ENCODE measurements at regions not wholly inside any gene's neighbourhood (a gene's known extent, or its start where the extent isn't known, plus 50 kb on each side); places are given as distances from the start of the nearest gene placed in this dataset.

DNA sequence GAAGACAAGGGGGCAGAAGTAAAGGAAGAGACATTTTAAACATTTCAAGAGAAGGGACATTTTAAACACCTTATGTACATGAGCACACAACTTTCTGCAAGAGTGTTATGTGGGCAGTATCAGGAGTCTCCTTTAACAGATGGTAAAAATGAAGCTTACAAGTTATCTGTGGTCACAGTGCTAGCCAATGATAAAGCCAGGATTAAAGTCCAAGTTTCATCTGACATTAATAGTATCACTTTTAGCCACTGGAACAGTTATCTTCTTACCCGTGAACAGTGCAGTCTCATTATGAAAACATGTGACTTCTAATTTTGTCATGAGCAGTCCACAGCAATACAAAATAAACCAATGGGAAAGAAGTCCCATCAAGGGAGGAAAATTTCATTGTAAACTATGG lies 627.9 kb upstream of the AGA start:
- Histone ChIP-seq H3K4me3 (replicated peaks in 1 of 3; ENCODE audit: low read depth in 2 of 3, low read length in 3 of 3) (no peak overlapping the region), H3K9me3 (replicated peaks in 1 of 2; ENCODE audit: control insufficient read depth in 1 of 2, insufficient read depth in 1 of 2, low read length in 2 of 2) (peaks cover 0 to 7% of the 10 kb centered on the region in 2 donors), H3K36me3 (replicated peaks in 1 of 2; ENCODE audit: control insufficient read depth in 1 of 2, insufficient read depth in 2 of 2, low read length in 2 of 2) (no peaks in the 10 kb centered on the region), H2AFZ (ENCODE audit: insufficient read depth, low read depth, low read length, poor library complexity, severe bottlenecking) (no peak overlapping the region), H3K27me3 (ENCODE audit: control insufficient read depth in 2 of 2, insufficient read depth in 2 of 2, low read length in 2 of 2) (no peaks in the 10 kb centered on the region), H4K20me1 (ENCODE audit: insufficient read depth, low read length) (no peaks in the 10 kb centered on the region), H3K79me2 (ENCODE audit: insufficient read depth, low read length) (no peaks in the 10 kb centered on the region), H3K4me1 (ENCODE audit: control insufficient read depth in 1 of 2, insufficient read depth in 2 of 2, low read length in 2 of 2) (no peaks in the 10 kb centered on the region), H3K9ac (ENCODE audit: insufficient read depth, low read length, poor library complexity, severe bottlenecking) (no peak overlapping the region), H3K27ac (ENCODE audit: low read depth in 1 of 2, low read length in 2 of 2) (no peak overlapping the region), H3K4me2 (replicated peaks; ENCODE audit: extremely low read depth, low read length, poor library complexity, severe bottlenecking) (no peak overlapping the region)
- no CpG with 5 or more reads among the region's 1 CpG for WGBS (ENCODE audit: insufficient coverage)
- intact Hi-C loops (cut with micrococcal nuclease), result no loop called here
- Mint-ChIP-seq H3K27ac (no peak overlapping the region), H3K4me1 (no peaks in the 10 kb centered on the region), H3K36me3 (no peaks in the 10 kb centered on the region), H3K27me3 (ENCODE audit: low read depth in 3 of 3) (no peaks in the 10 kb centered on the region), H3K9me3 (peaks cover 0 to 8% (median 0%) of the 10 kb centered on the region in 7 donors), H3K4me3 (no peak overlapping the region)
- TF ChIP-seq, protein P1, sequence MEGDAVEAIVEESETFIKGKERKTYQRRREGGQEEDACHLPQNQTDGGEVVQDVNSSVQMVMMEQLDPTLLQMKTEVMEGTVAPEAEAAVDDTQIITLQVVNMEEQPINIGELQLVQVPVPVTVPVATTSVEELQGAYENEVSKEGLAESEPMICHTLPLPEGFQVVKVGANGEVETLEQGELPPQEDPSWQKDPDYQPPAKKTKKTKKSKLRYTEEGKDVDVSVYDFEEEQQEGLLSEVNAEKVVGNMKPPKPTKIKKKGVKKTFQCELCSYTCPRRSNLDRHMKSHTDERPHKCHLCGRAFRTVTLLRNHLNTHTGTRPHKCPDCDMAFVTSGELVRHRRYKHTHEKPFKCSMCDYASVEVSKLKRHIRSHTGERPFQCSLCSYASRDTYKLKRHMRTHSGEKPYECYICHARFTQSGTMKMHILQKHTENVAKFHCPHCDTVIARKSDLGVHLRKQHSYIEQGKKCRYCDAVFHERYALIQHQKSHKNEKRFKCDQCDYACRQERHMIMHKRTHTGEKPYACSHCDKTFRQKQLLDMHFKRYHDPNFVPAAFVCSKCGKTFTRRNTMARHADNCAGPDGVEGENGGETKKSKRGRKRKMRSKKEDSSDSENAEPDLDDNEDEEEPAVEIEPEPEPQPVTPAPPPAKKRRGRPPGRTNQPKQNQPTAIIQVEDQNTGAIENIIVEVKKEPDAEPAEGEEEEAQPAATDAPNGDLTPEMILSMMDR (IDR thresholded peaks at IDR 0.05), result no peak
- DNase-seq, result no peak

DNA sequence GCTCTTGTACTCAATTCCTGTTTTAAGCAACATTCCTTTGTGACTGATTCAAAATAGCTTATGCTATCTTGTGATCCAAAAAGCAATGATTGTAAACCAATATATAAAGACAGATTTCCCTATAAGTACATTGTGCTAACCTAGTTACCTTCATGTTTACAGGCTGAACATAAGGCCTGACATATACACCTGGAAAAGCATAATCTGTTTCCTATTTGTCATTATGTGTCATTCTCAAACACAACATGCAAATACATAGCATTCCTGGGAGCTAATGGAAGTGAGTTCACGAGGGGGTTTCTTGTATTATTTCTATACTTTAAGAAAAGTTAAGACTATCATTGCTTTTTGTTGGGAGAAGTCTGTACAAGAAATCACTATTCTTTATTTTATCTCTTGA lies 638.1 kb upstream of the AGA start:
- H4K20me1 ChIP-seq (ENCODE audit: insufficient read depth, low read length), result no peaks in the 10 kb centered on the region
- peaks cover 0 to 3% of the 10 kb centered on the region in 2 donors for H3K9me3 ChIP-seq (replicated peaks in 1 of 2; ENCODE audit: control insufficient read depth in 1 of 2, insufficient read depth in 1 of 2, low read length in 2 of 2)
- Mint-ChIP-seq H3K27me3 (ENCODE audit: low read depth in 3 of 3) (no peaks in the 10 kb centered on the region), H3K4me1 (no peaks in the 10 kb centered on the region), H3K36me3 (no peaks in the 10 kb centered on the region), H3K4me3 (no peak overlapping the region), H3K9me3 (peaks cover 0 to 3% (median 1%) of the 10 kb centered on the region in 7 donors), H3K27ac (no peak overlapping the region)
- H3K27ac ChIP-seq (ENCODE audit: low read depth in 1 of 2, low read length in 2 of 2), result no peak overlapping the region
- H3K9ac ChIP-seq (ENCODE audit: insufficient read depth, low read length, poor library complexity, severe bottlenecking), result no peak overlapping the region
- no peaks in the 10 kb centered on the region for H3K27me3 ChIP-seq (ENCODE audit: control insufficient read depth in 2 of 2, insufficient read depth in 2 of 2, low read length in 2 of 2)
- H3K36me3 ChIP-seq (replicated peaks in 1 of 2; ENCODE audit: control insufficient read depth in 1 of 2, insufficient read depth in 2 of 2, low read length in 2 of 2), result no peaks in the 10 kb centered on the region
- no peaks in the 10 kb centered on the region for H3K79me2 ChIP-seq (ENCODE audit: insufficient read depth, low read length)
- no peak overlapping the region for H3K4me3 ChIP-seq (replicated peaks in 1 of 3; ENCODE audit: low read depth in 2 of 3, low read length in 3 of 3)
- intact Hi-C loops (cut with micrococcal nuclease), result no loop called here
- no peak for DNase-seq
- no CpG with 5 or more reads among the region's 1 CpG for WGBS (ENCODE audit: insufficient coverage)
- H3K4me1 ChIP-seq (ENCODE audit: control insufficient read depth in 1 of 2, insufficient read depth in 2 of 2, low read length in 2 of 2), result no peaks in the 10 kb centered on the region
- TF ChIP-seq, protein P1 (IDR thresholded peaks at IDR 0.05), result no peak
- H2AFZ ChIP-seq (ENCODE audit: insufficient read depth, low read depth, low read length, poor library complexity, severe bottlenecking), result no peak overlapping the region
- no peak overlapping the region for H3K4me2 ChIP-seq (replicated peaks; ENCODE audit: extremely low read depth, low read length, poor library complexity, severe bottlenecking)

All from CD14-positive monocyte (primary cell).